ENCODE measurements at regions not wholly inside any gene's neighbourhood (a gene's known extent, or its start where the extent isn't known, plus 50 kb on each side); places are given as distances from the start of the nearest gene placed in this dataset.
"Not testable (repeated sequence)": the region's sequence is repeated elsewhere in the genome, so short reads cannot be mapped to it uniquely, and the experiment has no call there.

DNA sequence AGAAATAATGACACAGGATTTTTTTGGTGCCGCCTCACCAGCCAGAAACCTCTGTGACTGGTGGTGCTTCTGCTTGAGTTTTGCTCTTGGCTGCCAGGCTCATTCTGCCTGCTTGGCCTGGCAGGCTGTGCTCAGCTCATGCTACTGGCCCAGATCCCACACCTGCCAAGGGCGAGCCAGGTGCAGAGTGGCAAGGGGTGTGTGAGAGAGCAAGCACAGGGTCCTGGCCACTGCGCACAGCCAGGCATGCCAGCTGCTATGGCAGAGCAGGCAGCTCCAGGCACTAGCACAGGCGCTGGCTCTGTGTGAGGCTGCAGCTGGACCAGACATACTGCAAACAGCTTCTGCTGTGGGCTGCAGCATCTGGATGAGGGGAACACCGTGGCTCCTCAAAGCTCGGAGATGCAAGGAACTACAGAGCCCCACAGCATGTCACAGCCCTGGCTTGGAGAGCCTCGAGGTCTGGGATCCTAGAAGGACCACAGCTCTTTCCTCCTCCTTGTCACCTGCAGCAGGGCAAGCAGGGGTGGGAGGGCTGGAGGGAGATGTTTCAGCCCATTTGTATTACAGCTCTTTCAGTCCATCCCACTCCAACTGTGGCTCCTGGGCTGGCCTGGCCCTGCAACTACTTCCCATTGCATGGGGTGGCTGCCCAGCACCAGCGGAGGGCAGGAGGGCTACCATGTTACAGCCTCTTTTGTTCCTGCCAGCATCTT, 313.4 kb upstream of the SEMA3C start:
- DNase-seq (ENCODE audit: low read depth) = no peak
- H3K4me3 ChIP-seq (ENCODE audit: low read depth, low read length) = no peak overlapping the region
- TF ChIP-seq, protein P1, sequence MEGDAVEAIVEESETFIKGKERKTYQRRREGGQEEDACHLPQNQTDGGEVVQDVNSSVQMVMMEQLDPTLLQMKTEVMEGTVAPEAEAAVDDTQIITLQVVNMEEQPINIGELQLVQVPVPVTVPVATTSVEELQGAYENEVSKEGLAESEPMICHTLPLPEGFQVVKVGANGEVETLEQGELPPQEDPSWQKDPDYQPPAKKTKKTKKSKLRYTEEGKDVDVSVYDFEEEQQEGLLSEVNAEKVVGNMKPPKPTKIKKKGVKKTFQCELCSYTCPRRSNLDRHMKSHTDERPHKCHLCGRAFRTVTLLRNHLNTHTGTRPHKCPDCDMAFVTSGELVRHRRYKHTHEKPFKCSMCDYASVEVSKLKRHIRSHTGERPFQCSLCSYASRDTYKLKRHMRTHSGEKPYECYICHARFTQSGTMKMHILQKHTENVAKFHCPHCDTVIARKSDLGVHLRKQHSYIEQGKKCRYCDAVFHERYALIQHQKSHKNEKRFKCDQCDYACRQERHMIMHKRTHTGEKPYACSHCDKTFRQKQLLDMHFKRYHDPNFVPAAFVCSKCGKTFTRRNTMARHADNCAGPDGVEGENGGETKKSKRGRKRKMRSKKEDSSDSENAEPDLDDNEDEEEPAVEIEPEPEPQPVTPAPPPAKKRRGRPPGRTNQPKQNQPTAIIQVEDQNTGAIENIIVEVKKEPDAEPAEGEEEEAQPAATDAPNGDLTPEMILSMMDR (IDR thresholded peaks at IDR 0.05; ENCODE audit: insufficient read depth, low read length) = no peak

DNA sequence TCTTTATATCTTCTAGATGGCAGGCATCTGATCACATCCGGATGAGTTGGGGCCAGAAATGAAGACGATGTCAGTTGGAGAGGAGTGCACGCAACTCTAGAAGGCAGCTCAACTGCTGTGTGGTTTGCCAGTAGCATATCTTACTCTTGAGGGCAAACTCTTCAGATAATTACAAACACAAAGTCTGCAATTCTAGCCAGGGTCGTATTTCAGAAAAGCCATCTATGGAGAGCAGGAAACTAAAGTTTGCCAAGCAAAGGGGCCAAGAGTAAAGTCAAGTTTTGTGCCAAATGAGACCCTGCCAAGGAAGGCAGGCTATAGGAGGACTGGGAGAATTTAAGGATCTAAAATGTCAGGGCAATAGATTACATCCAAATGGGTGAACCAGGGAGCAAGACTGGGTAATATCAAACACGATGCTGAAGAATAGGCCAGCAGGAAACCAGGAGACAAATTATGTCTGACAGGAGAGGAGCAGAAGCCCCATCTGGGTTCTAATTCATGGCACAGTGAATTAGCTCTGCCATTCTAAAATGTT, 312.5 kb upstream of the SEMA3C start:
- peak; percentile 33 for DNase-seq (ENCODE audit: low read depth)
- no peak overlapping the region for H3K4me3 ChIP-seq (ENCODE audit: low read depth, low read length)
- TF ChIP-seq, protein P1 (IDR thresholded peaks at IDR 0.05; ENCODE audit: insufficient read depth, low read length) = no peak

DNA sequence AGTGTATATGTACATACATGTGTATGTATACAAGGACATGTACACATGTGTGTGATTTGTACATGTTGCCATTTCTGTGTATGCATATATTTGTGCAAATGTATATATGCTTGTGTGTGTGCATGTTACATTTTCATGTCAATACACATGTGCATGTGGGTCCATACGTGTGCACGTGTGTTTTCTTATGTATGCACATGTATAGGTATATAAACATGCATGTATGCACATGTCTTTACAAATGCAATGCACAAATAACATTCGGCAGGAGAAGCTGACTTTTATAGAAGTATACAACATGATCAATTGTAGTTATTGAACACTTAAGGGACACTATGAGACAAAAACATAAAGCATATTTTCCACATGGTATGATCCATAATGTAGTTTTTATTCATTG, 307.4 kb upstream of the SEMA3C start:
- TF ChIP-seq, protein P1 (IDR thresholded peaks at IDR 0.05; ENCODE audit: insufficient read depth, low read length) = no peak
- H3K4me3 ChIP-seq (ENCODE audit: low read depth, low read length) = no peak overlapping the region
- DNase-seq (ENCODE audit: low read depth) = no peak

DNA sequence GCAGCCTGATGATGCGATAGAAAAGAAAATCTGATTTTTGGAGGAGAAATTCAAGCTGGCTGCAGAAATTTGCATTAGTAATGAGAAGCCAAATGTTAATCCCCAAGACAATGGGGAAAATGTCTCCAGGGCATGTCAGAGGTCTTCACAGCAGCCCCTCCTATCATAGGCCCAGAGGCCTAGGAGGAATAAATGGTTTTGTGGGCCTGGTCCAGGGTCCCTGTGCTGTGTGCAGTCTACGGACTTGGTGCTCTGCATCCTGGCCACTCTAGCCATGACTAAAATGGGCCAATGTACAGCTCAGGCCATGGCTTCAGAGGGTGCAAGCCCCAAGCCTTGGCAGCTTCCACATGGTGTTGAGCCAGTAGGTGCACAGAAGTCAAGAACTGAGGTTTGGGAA, 303.8 kb upstream of the SEMA3C start:
- DNase-seq (ENCODE audit: low read depth); H3K4me3 ChIP-seq (ENCODE audit: low read depth, low read length): not testable (repeated sequence)

DNA sequence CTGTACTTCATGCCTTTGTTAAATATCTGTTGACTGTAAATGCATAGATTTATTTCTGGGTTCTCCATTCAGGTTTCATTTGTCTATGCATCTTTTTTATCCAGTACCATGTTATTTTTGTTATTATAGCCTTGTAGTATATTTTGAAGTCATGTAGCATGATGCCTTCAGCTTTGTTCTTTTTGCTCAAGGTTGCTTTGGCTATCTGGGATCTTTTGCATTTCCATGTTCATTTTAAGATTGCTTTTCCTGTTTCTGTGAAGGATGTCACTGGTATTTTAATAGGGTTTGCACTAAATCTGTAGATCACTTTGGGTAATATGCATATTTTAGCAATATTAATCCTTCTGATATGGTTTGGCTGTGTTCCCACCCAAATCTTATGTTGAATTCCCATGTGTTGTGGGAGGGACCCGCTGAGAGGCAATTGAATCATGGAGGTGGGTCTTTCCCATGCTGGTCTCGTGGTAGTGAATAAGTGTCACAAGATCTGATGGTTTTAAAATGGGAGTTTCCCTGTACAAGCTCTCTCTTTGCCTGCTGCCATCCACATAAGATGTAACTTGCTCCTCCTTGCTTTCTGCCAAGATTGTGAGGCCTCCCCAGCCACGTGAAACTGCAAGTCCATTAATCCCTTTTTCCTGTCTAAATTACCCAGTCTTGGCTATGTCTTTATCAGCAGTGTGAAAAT, 302.8 kb upstream of the SEMA3C start:
- DNase-seq (ENCODE audit: low read depth) = no peak
- TF ChIP-seq, protein P1 (IDR thresholded peaks at IDR 0.05; ENCODE audit: insufficient read depth, low read length) = no peak
- H3K4me3 ChIP-seq (ENCODE audit: low read depth, low read length) = no peak overlapping the region

DNA sequence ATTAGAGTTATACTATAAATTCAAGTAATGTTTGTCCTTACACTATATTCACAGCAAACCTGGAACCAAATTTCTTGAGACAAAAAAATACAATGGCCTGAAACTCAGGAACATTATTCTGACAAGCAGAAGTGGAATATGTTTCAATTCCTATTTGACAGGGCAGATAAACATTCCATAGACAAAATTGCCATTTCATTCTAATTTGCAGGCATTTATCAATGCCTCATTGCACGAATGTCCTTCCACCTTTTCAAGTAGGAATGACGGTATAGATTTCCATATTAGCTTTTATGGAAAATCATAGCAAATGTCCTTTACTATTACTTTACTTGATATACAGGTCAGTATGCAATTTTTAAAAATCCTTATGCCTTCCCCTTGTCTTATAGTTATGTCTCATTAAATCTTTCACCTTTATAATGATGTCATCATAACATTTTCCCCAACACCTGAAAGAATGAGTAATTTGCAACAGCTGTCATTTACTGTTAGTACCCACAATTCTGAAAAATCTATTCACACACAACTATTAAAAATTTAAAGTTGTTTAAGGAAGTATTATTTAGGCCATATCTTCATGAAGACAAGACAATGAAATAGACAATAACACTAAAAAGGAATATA, 299.7 kb upstream of the SEMA3C start:
- no peak overlapping the region for H3K4me3 ChIP-seq (ENCODE audit: low read depth, low read length)
- DNase-seq (ENCODE audit: low read depth) = no peak
- TF ChIP-seq, protein P1 (IDR thresholded peaks at IDR 0.05; ENCODE audit: insufficient read depth, low read length) = no peak

DNA sequence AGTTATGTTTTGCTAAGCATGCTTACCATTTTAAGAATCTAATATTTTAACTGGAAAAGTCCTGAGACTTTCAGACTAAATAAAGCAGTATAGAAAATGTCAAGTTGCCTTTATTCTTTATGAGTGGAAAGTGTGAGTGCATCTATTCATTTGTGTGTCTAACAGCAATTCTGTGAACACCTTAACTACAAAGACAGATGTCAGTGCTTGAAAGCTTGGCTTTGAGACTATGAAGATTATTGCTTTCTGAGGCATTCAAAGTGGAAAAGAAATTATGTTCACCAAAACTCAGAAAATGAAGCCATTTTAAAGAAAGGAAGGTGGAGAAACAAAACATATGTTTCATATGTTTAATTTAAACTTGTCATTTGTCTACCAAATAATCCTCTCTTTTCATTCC, 294.5 kb upstream of the SEMA3C start:
- no peak overlapping the region for H3K4me3 ChIP-seq (ENCODE audit: low read depth, low read length)
- TF ChIP-seq, protein P1 (IDR thresholded peaks at IDR 0.05; ENCODE audit: insufficient read depth, low read length) = no peak
- no peak for DNase-seq (ENCODE audit: low read depth)
